Stimulated activated CD4-positive, alpha-beta T cell treated with anti-CD3 and anti-CD28 coated beads, Interleukin-2, amount 100 ng/mL, for 4 hours (primary cell): ENCODE measurements at regions not wholly inside any gene's neighbourhood (a gene's known extent, or its start where the extent isn't known, plus 50 kb on each side); places are given as distances from the start of the nearest gene placed in this dataset.

Experiments
- DNase-seq: peaks from one replicate; pipeline ENCODE4 v3.0.0-alpha.2; 2020; ENCODE audit warnings: low read depth

DNA sequence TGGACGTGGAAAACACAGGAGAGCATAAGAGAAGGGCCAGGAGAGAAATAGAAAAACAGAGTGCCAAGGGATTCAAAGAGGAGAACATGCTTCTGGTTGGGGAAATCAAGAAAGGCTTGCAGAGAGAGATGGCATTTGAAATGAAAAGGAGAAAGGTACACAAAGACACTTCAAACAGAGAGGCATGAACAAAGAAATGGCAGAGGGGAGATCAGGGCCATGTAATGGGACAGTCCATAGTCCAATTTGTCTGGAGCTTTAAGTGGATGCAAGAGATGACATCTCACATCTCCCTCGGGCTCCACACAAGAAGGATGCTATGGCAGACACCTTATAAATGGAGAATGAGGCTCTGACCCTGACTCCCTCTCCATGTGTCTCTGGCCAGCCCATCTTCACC, 331.1 kb downstream of the MLLT3 start:
- no peak for DNase-seq

GRCh38 chr9:20290257-20290656, 332.0 kb downstream of the MLLT3 start:
- DNase-seq: no peak

GRCh38 chr9:20289423-20290010, 332.8 kb downstream of the MLLT3 start:
- no peak for DNase-seq

- DNase-seq: no peak
Measured at GRCh38 chr9:20286969-20287368, 335.3 kb downstream of the MLLT3 start.

DNA sequence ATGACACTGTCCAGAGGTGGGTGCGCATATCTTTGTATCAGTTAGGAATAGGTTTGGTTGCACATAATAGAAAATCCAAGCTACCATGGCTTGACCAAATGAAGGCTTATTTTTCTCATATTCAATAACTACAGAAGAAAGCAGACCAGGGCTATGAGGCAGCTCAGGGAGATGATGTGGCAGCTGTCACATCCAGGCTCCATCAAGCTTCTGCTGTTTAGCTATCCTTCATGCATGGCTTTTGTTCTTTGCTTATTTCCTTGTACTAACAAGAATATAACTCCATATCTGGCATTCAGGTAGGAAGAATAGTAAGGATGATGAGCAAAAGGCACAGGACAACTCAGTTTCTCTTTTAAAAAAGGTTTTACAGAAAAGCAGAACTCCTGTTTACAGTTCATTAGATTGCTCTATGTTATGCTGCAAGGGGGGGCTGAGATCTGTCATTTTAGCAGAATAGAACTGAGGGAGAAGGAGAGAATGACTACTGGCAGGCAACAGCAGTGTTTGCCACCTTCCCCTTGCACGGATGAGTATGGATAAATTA, 336.1 kb downstream of the MLLT3 start:
- DNase-seq: no peak

GRCh38 chr9:20284601-20285289, 337.6 kb downstream of the MLLT3 start:
- DNase-seq: no peak

GRCh38 chr9:20280330-20280729, 342.0 kb downstream of the MLLT3 start:
- DNase-seq: no peak

DNA sequence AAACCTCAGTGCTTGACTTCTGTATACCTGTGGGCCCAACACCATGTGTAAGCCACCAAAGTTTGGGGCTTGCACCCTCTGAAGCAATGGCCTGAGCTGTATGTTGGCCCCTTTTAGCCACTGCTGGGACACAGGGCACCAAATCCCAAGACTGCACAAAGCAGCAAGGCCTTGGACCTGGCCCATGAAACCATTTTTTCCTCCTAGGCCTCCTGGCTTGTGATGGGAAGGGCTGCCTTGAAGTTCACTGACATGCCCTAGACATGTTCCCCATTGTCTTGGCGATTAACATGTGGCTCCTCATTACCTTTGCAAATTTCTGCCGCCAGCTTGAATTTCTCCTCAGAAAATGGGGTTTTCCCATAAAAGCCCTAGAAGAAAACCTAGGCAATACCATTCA, 345.5 kb downstream of the MLLT3 start:
- no peak for DNase-seq

DNA sequence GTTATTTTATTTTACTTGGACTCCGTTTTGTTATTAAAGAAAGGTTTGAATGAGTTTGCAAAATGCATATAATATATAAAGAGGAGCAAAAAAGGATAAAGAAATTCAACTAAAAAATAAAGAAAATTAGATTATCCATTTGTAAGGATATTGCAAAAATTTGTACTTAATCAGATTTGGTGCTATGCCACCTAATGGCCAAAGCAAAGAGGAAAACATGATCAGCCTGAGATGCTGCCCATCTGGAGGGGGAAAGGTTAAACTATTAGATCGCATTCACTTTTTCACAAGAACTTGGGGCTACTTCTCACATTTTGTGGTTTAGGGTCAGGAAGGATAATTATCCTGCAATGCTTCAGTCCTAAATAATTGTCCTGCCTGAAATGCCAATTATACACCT, 350.6 kb downstream of the MLLT3 start:
- DNase-seq: no peak

DNA sequence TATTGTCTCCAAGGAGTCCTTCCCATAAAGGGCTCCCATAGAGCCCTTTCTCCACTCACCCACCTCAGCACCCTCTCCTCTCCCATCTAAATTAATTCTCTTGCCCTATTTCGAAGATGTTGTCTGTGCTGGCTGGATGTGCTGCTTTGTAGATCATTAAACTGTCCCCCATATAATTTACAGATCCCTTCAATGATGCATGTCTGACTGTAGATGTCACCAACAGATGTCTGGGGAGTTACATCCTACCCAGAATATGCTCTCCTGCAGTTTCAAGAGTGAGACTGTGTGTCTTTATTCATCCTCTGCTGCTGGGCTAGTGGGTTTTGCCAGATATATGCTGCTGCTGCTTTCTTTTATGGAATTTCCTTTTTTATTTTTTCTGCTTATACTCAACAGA, 351.2 kb downstream of the MLLT3 start:
- DNase-seq: no peak

DNA sequence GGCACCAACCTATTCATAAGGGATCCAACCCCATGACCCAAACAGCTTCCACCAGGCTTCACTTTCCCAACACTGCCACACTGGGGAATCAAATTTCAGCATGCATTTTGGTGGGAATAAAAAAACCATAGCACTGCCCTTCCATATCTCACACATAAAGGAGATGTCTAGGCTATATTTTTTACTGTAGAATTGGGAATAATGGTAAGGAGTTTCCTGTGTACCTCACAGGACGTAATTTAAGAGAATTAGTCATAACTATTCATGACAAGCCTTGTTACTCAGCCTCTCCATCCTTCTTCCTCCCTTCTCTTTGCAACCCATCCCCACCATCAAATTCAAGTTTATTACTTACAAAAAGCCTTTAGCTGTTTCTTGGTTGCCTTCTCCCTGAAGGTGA, 352.1 kb downstream of the MLLT3 start:
- no peak for DNase-seq

- no peak for DNase-seq
Measured at GRCh38 chr9:20269620-20270019, 352.7 kb downstream of the MLLT3 start.

- DNase-seq: no peak
Measured at GRCh38 chr9:20264896-20265295, 357.4 kb downstream of the MLLT3 start.

DNA sequence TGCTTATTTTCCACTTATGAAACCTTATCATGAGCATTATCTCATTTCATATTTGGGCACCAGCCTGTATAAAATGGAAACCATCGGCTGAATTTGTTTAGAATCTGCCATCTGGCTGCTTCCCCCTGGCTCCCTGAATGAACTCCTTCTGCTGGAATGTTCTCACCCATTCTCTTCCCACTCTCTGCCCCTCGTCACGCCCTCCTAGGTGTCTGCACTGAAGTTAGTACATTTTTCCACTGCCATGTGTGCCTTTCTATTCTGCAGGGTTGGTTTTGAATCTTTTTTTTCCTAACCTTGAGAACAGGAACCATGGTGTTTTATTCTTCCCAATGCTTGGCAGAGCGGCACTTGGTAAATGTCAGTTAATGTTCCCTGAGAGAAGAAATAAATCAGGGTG, 359.7 kb downstream of the MLLT3 start:
- DNase-seq: no peak

DNA sequence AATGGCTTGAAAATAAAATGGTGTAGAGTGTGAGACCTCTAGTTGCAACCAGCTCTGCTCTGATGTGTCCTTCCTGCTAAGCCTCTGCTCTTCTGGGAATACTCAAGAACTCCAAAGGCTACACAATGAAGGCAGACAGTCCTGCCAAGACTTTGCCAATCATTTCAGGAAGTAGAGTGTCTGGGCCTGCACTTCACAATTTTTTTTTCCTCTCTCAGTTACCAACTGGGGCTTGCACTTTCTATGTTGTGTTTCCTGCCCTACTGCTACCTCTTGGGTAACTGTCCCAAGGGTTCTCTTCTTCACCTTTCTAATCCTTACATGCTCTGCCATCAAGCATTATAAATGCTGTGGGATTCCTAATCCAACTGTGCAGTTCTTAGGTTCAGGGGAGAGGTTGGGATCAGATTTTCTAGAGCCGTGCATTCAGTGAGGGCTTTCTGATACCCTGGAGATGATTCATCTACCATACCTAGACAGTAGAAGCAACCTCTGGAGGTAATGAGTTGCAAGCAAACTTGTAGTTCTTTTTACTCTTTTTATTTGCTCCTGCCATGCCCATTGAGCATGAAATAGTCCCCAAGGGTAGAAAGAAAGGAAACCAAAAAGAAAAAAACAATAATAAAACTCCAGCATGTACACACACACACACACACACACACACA, 365.9 kb downstream of the MLLT3 start:
- no peak for DNase-seq

GRCh38 chr9:20255052-20255451, 367.2 kb downstream of the MLLT3 start:
- no peak for DNase-seq

DNA sequence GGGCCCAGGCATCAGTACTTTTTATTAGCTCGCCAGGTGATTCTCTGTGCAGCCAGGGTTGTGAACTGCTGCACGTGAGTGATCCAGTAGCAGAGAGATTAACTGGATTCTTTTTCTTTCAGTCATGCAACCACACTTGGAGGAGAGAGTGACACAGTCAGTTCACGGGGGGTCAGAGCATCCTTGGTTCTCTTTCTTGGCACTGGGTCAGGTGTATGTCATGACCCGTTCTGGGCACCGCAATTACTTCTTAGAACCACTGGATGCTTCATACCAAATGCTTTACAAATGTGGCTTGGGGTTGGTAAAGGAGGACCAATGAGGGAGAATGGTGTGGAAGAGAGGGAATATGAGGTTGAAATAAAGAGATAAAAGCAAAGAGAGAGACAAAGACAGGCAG, 368.7 kb downstream of the MLLT3 start:
- no peak for DNase-seq

DNA sequence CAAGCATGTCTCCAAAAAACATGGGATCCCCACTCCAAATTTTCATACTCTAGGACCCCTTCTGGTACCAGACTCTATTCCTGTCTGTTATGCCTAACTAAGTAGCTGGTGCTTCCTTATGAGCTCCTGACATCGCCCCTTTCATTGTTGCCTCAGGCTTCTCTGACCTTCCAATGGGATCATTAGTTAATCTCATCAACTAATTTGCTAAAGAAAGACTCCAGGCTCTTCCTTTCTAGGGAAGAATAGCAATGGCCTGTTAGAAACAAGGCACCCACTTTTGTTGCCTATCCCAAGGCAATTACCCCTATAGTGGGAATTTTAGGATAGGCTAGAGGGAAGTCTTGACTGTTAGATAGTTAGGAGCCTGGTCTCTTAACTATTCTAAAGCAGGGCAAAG, 369.5 kb downstream of the MLLT3 start:
- DNase-seq: no peak

DNA sequence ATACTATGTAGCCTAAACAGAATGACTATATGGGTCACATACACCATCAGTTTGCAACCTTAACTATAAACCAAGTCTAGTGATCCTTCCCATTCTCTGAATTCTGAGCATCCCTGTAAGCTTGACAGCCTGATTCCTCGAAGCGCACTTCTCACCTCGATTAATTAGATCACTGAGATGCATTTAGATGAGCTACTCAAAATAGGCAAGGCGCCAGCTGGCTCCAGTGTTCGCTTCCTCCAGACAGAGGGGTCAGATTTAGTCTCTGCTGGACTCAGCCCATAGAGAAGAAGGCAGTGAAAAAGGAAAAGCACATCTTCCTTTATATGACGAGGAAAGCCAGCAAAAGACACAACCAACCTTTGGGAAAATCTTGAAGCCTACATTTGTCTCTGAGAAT, 371.5 kb downstream of the MLLT3 start:
- DNase-seq: no peak

GRCh38 chr9:20244271-20244670, 378.0 kb downstream of the MLLT3 start:
- no peak for DNase-seq

GRCh38 chr9:20243841-20244240, 378.5 kb downstream of the MLLT3 start:
- no peak for DNase-seq

- peak; percentile 8 for DNase-seq
Measured at GRCh38 chr9:20242510-20243189, 379.6 kb downstream of the MLLT3 start.

DNA sequence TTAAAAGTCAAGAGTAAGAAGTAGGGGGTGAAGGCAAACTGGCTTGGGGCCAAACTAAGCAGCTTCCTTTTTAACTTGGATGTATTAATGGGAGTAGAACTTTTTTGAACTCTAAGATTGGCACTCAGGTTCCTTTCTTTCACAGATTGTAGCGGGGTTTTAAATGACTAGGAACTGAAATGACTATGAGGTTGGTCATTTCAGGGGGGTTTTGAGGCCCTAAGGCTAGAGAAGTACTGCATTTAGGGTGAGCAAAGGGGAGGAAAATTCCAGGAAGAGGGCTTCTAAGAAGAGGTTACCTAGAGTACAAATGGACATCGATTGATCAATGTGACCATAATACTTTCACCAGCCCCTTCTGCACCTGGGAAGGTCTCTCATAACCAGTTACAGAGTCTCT, 381.8 kb downstream of the MLLT3 start:
- no peak for DNase-seq
